ENCODE measurements at regions not wholly inside any gene's neighbourhood (a gene's known extent, or its start where the extent isn't known, plus 50 kb on each side); places are given as distances from the start of the nearest gene placed in this dataset.

- Mint-ChIP-seq H3K4me3 (no peak overlapping the region), H3K9me3 (ENCODE audit: low read depth) (no peaks in the 10 kb centered on the region), H3K27me3 (no peaks in the 10 kb centered on the region), H3K36me3 (no peaks in the 10 kb centered on the region), H3K27ac (no peak overlapping the region), H3K4me1 (no peaks in the 10 kb centered on the region)
- CTCF ChIA-PET, result no interaction called here
- DNase-seq (no peak), ATAC-seq (no peak)
These were observed 131.0 kb upstream of the CST7 start for GRCh38 chr20:24818056-24818455.

GRCh38 chr20:24819331-24819965 lies 129.6 kb upstream of the CST7 start:
- H3K4me1 Mint-ChIP-seq, result no peaks in the 10 kb centered on the region
- H3K9me3 Mint-ChIP-seq (ENCODE audit: low read depth), result no peaks in the 10 kb centered on the region
- DNase-seq (no peak), ATAC-seq (no peak)
- H3K27me3 Mint-ChIP-seq, result no peaks in the 10 kb centered on the region
- no peaks in the 10 kb centered on the region for H3K36me3 Mint-ChIP-seq
- CTCF ChIA-PET, result no interaction called here
- H3K27ac Mint-ChIP-seq, result no peak overlapping the region
- no peak overlapping the region for H3K4me3 Mint-ChIP-seq

DNA sequence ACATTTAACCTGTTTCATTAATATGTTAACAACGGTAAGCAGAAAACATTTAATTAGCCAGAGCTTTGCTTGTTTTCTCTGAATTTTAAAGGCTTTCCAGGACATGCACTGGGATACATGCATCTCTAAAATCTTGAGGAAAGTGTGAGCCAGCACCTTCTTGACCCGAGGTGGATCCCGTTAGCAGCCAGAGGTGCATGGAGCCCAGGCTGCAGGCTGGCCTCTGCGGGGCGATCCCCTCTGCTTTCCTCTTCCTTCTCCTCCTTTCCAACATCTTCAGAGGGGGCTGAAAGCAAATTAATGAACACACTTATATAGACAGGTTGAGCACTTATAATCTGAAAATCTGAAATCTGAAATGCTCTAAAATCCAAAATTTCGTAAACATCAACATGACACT lies 128.7 kb upstream of the CST7 start:
- Mint-ChIP-seq H3K9me3 (ENCODE audit: low read depth) (no peaks in the 10 kb centered on the region), H3K36me3 (no peaks in the 10 kb centered on the region), H3K4me3 (no peak overlapping the region), H3K27me3 (no peaks in the 10 kb centered on the region), H3K4me1 (no peaks in the 10 kb centered on the region), H3K27ac (no peak overlapping the region)
- no peak for DNase-seq
- ATAC-seq, result no peak
- CTCF ChIA-PET, result no interaction called here

GRCh38 chr20:24821391-24821790 lies 127.7 kb upstream of the CST7 start:
- CTCF ChIA-PET, result no interaction called here
- H3K4me1 Mint-ChIP-seq, result no peaks in the 10 kb centered on the region
- no peaks in the 10 kb centered on the region for H3K27me3 Mint-ChIP-seq
- H3K36me3 Mint-ChIP-seq, result no peaks in the 10 kb centered on the region
- H3K27ac Mint-ChIP-seq, result no peak overlapping the region
- ATAC-seq, result no peak
- H3K9me3 Mint-ChIP-seq (ENCODE audit: low read depth), result no peaks in the 10 kb centered on the region
- DNase-seq, result no peak
- H3K4me3 Mint-ChIP-seq, result no peak overlapping the region

DNA sequence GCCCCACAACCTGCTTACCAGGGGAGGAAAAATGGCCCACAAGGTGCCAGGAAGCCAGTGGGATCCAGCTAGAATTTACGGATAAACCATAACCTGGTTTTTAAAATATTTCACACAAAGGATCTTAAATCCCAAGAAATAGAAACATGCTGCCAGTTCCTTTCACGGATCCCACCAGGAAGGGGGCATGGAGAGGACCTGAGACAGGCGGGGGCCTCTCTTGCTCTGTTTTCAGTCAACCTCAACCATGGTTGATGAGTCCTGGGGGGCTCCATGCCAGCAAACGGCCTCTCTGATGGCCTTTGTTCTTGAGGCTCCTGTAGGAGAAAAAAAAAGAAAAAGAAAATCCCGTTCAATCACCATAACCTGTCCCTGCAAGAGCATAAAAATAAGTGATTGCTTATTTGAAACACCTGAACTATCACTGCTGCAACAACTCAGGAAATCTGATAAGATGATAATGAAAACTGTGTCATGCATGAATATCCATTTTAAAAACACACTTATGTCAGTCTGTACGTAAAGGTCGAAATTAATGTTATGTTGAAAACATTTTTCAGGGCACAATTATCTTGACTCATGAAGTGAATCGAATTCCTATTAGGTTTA lies 125.8 kb upstream of the CST7 start:
- no peaks in the 10 kb centered on the region for H3K27me3 Mint-ChIP-seq
- no peaks in the 10 kb centered on the region for H3K9me3 Mint-ChIP-seq (ENCODE audit: low read depth)
- H3K4me3 Mint-ChIP-seq, result no peak overlapping the region
- H3K4me1 Mint-ChIP-seq, result no peaks in the 10 kb centered on the region
- ATAC-seq (no peak), DNase-seq (no peak)
- no peak overlapping the region for H3K27ac Mint-ChIP-seq
- H3K36me3 Mint-ChIP-seq, result no peaks in the 10 kb centered on the region
- CTCF ChIA-PET, result no interaction called here

DNA sequence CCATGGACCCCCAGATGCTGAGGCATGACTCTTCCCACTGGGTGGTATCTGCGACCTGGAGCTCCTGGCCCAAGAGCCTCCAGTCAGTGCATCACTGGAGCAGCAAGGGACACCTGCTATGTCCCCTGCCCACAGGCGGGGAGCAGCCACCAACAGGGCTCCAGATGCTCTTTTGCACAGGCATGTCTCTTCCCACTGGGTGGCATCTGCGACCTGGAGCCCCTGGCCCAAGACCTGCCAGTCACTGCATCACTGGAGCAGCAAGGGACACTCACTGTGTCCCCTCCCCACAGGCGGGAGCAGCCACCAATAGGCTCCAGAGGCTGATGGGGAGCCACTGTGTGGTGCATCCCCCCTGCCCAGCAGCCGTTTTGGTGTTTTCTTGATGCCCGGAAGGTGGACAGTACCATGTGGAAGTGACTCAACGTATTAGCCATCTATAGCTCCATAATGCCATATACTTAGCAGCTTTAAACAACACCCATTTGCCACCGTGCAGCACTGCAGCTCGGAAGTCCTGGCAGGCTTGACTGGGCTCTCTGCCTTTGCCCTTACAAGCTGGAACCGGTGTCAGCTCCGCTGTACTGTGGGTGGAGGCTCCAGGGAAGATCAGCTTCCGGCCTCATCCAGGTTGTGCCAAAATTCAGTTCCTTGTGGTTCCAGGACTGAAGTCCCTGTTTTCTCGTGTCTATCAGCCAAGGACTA lies 124.9 kb upstream of the CST7 start:
- H3K36me3 Mint-ChIP-seq, result no peaks in the 10 kb centered on the region
- no peak overlapping the region for H3K27ac Mint-ChIP-seq
- CTCF ChIA-PET, result no interaction called here

DNA sequence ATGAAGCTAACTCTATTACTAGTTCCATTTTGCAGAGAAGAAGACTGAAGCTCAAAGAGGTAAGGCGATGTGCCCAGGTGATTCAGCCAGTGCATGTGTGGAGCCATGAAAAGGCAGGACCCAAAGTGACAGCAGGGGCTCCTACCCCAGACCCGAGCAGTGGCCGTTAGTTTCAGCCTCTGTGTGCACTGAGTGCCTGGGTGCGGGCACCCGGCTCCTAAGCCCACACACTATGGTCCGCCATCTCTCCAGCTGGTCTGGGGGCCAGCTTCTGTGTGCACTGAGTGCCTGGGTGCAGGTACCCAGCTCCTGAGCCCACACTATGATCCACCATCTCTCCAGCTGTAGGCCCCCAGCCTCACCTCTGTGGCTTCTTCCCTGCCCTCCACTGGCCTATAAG lies 123.5 kb upstream of the CST7 start:
- H3K36me3 Mint-ChIP-seq, result no peaks in the 10 kb centered on the region
- no peak overlapping the region for H3K27ac Mint-ChIP-seq
- no peak for DNase-seq
- CTCF ChIA-PET, result interaction anchor here (1.3 kb wide), 1 partner anchor 21 kb away, joined by 3 read pairs; no protein-coding TSS in a partner anchor
- H3K9me3 Mint-ChIP-seq (ENCODE audit: low read depth), result no peaks in the 10 kb centered on the region
- H3K4me3 Mint-ChIP-seq, result no peak overlapping the region
- no peaks in the 10 kb centered on the region for H3K27me3 Mint-ChIP-seq
- no peak for ATAC-seq
- no peaks in the 10 kb centered on the region for H3K4me1 Mint-ChIP-seq

More for the DNA sequence above, 124.9 kb upstream of the CST7 start:
- H3K27me3 Mint-ChIP-seq, result no peaks in the 10 kb centered on the region
- ATAC-seq (no peak), DNase-seq (no peak)
- no peaks in the 10 kb centered on the region for H3K9me3 Mint-ChIP-seq (ENCODE audit: low read depth)
- no peak overlapping the region for H3K4me3 Mint-ChIP-seq
- no peaks in the 10 kb centered on the region for H3K4me1 Mint-ChIP-seq

GRCh38 chr20:24827603-24828295 lies 121.3 kb upstream of the CST7 start:
- CTCF ChIA-PET, result no interaction called here
- H3K27ac Mint-ChIP-seq, result no peak overlapping the region
- no peaks in the 10 kb centered on the region for H3K27me3 Mint-ChIP-seq
- H3K36me3 Mint-ChIP-seq, result no peaks in the 10 kb centered on the region
- H3K4me1 Mint-ChIP-seq, result no peaks in the 10 kb centered on the region
- H3K4me3 Mint-ChIP-seq, result no peak overlapping the region
- DNase-seq (no peak), ATAC-seq (no peak)
- H3K9me3 Mint-ChIP-seq (ENCODE audit: low read depth), result no peaks in the 10 kb centered on the region

- Mint-ChIP-seq H3K4me3 (no peak overlapping the region), H3K27me3 (no peaks in the 10 kb centered on the region), H3K36me3 (no peaks in the 10 kb centered on the region), H3K27ac (no peak overlapping the region), H3K9me3 (ENCODE audit: low read depth) (no peaks in the 10 kb centered on the region), H3K4me1 (no peaks in the 10 kb centered on the region)
- no peak for ATAC-seq
- DNase-seq, result peak; percentile 31
- CTCF ChIA-PET, result no interaction called here
These were observed 119.9 kb upstream of the CST7 start for GRCh38 chr20:24828992-24829648.

DNA sequence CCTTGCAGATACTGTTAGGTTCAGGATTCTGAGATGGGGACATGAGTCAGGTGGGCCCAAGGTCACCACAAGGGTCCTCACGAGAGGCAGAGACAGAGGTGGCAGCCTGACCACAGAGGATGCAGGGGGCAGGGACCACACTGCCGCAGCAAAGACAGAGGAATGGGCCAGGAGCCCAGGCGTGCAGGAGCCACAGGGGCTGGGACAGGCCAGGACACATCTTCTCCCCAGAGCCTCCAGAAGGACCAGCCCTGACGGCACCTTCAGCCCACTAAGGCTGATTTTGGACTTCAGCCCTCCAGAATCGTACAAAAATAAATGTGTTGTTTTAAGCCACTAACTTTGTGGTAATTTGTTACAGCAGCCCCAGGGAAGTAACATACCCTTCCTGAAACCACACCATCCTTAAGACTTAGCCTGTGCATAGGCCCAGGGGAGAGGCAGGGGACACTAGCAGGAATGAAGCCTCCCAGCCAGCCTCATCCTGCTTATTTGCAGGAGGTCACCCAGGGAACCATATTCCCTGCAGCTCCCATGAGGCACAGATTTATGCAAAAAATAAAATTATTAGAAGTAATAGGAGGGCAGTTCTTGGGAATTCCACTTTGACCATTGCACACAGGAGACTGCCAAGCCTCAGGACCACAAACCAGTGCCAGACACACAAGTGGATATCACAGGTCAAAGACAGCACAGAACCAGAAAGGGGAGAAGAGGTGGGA lies 119.3 kb upstream of the CST7 start:
- H3K4me1 Mint-ChIP-seq, result no peaks in the 10 kb centered on the region
- no peaks in the 10 kb centered on the region for H3K27me3 Mint-ChIP-seq

GRCh38 chr20:24830649-24831048 lies 118.4 kb upstream of the CST7 start:
- DNase-seq, result no peak
- no peak for ATAC-seq
- Mint-ChIP-seq H3K27ac (no peak overlapping the region), H3K36me3 (no peaks in the 10 kb centered on the region), H3K9me3 (ENCODE audit: low read depth) (no peaks in the 10 kb centered on the region), H3K4me1 (no peaks in the 10 kb centered on the region), H3K4me3 (no peak overlapping the region), H3K27me3 (no peaks in the 10 kb centered on the region)
- CTCF ChIA-PET, result no interaction called here

More for the DNA sequence above, 119.3 kb upstream of the CST7 start:
- no peak for ATAC-seq
- Mint-ChIP-seq H3K36me3 (no peaks in the 10 kb centered on the region), H3K4me3 (no peak overlapping the region), H3K27ac (no peak overlapping the region), H3K9me3 (ENCODE audit: low read depth) (no peaks in the 10 kb centered on the region)
- CTCF ChIA-PET, result no interaction called here
- DNase-seq, result peak; percentile 34

GRCh38 chr20:24831232-24831631 lies 117.8 kb upstream of the CST7 start:
- Mint-ChIP-seq H3K27me3 (no peaks in the 10 kb centered on the region), H3K36me3 (no peaks in the 10 kb centered on the region), H3K27ac (no peak overlapping the region), H3K4me3 (no peak overlapping the region), H3K9me3 (ENCODE audit: low read depth) (no peaks in the 10 kb centered on the region), H3K4me1 (no peaks in the 10 kb centered on the region)
- CTCF ChIA-PET, result no interaction called here
- DNase-seq, result no peak
- ATAC-seq, result no peak

GRCh38 chr20:24832518-24832917 lies 116.6 kb upstream of the CST7 start:
- CTCF ChIA-PET, result no interaction called here
- no peak for DNase-seq
- Mint-ChIP-seq H3K4me1 (no peaks in the 10 kb centered on the region), H3K36me3 (no peaks in the 10 kb centered on the region), H3K27me3 (peaks cover 2% of the 10 kb centered on the region), H3K27ac (no peak overlapping the region), H3K4me3 (no peak overlapping the region), H3K9me3 (ENCODE audit: low read depth) (no peaks in the 10 kb centered on the region)
- no peak for ATAC-seq

All from activated CD8-positive, alpha-beta memory T cell treated with anti-CD3 and anti-CD28 coated beads, Interleukin-2, amount 10 ng/mL, durations not matched to agents 7 days and 5 days (primary cell).